ENCODE measurements at regions not wholly inside any gene's neighbourhood (a gene's known extent, or its start where the extent isn't known, plus 50 kb on each side); places are given as distances from the start of the nearest gene placed in this dataset.

- TF ChIP-seq ELK1 (IDR thresholded peaks at IDR 0.05; ENCODE audit: borderline replicate concordance, low read depth, low read length), result no peak
Observed at GRCh38 chr6:17212546-17213371, 68.4 kb upstream of the RBM24 start (continued).

GRCh38 chr6:17214106-17214505, 67.1 kb upstream of the RBM24 start:
- Histone ChIP-seq H3K4me3 (ENCODE audit: insufficient read depth, low read depth, low read length) (no peak overlapping the region), H4K20me1 (ENCODE audit: insufficient read depth, low read length) (no peaks in the 10 kb centered on the region), H3K79me1 (ENCODE audit: low read depth in 1 of 2, low read length in 2 of 2) (no peaks in the 10 kb centered on the region), H3K27ac (ENCODE audit: insufficient read depth, low read length) (no peak overlapping the region), H2BK120ac (ENCODE audit: low read depth, low read length) (no peak overlapping the region), H3K36me3 (ENCODE audit: control insufficient read depth, insufficient read depth, low read length) (no peaks in the 10 kb centered on the region), H3K56ac (ENCODE audit: extremely low read depth, insufficient read depth, low read length) (no peak overlapping the region), H3K23ac (ENCODE audit: low read depth, low read length) (no peak overlapping the region), H4K5ac (ENCODE audit: low read depth, low read length) (no peak overlapping the region), H4K8ac (ENCODE audit: low read depth in 2 of 2, low read length in 2 of 2) (no peak overlapping the region), H3K27me3 (ENCODE audit: control insufficient read depth, insufficient read depth, low read length) (no peaks in the 10 kb centered on the region; the same call in 1 of the 2 replicates), H2AK9ac (replicated peaks; ENCODE audit: low read depth, low read length, poor library complexity) (no peak overlapping the region), H3K14ac (replicated peaks; ENCODE audit: low read depth, low read length) (no peak overlapping the region), H4K91ac (ENCODE audit: insufficient read depth, low read depth, low read length) (no peak overlapping the region), H2BK20ac (ENCODE audit: low read depth, low read length) (no peak overlapping the region), H2AK5ac (ENCODE audit: low read depth, low read length) (no peak overlapping the region), H3K9me1 (ENCODE audit: insufficient read depth, low read length) (no peaks in the 10 kb centered on the region), H3K9ac (ENCODE audit: low read depth, low read length) (no peak overlapping the region), H2AFZ (replicated peaks; ENCODE audit: low read length, poor library complexity) (no peak overlapping the region), H2BK15ac (ENCODE audit: low read depth, low read length) (no peak overlapping the region), H3K9me3 (ENCODE audit: control insufficient read depth, insufficient read depth, low read length) (no peaks in the 10 kb centered on the region; the same call in 1 of the 2 replicates), H3K18ac (ENCODE audit: low read depth, low read length) (no peak overlapping the region), H3K4ac (ENCODE audit: low read depth, low read length) (no peak overlapping the region), H3K4me1 (ENCODE audit: control insufficient read depth, insufficient read depth, low read length) (peaks cover 4% of the 10 kb centered on the region; the same call in 1 of the 2 replicates), H2BK5ac (ENCODE audit: low read depth, low read length, poor library complexity, severe bottlenecking) (no peak overlapping the region), H3K4me2 (ENCODE audit: low read depth, low read length) (no peak overlapping the region)
- 90% methylated on average over 2 of the region's 9 CpGs; no CpG with 5 or more reads in 1 of the 2 experiments for WGBS, 2 experiments (ENCODE audit: extremely low coverage in 2 of 2, insufficient read length in 1 of 2)
- no peak for ATAC-seq (ENCODE audit: low read depth)
- BruUV-seq (replicated peaks), result no TSS peak
- no peak for DNase-seq
- CTCF ChIA-PET, result interaction anchor here (0.6 kb wide), 1 partner anchor 18 kb away, joined by 4 read pairs; no protein-coding TSS in a partner anchor
- POLR2A ChIA-PET (ENCODE audit: unreplicated experiment), result no interaction called here
- in situ Hi-C loops (cut with MboI; ENCODE audit: low sequenced_read_pairs) (no loop called here), intact Hi-C loops (cut with micrococcal nuclease) (no loop called here), dilution Hi-C loops (cut with HindIII; ENCODE audit: low sequenced_read_pairs, unreplicated experiment) (no loop called here)
- no peak for TF ChIP-seq RAD21 (IDR thresholded peaks at IDR 0.05; ENCODE audit: low read length)
- TF ChIP-seq CTCF (conservative IDR thresholded peaks at IDR 0.05; ENCODE audit: low read depth, low read length), result no peak
- TF ChIP-seq CEBPB (IDR thresholded peaks at IDR 0.05; ENCODE audit: low read depth, low read length), result no peak
- no peak for TF ChIP-seq MXI1 (IDR thresholded peaks at IDR 0.05; ENCODE audit: borderline replicate concordance, low read depth, low read length)
- TF ChIP-seq RCOR1 (IDR thresholded peaks at IDR 0.05; ENCODE audit: insufficient replicate concordance, low read length), result no peak
- no peak for TF ChIP-seq POLR2A (IDR thresholded peaks at IDR 0.05; ENCODE audit: low read depth, low read length)
- TF ChIP-seq RFX5 (IDR thresholded peaks at IDR 0.05; ENCODE audit: low read depth, low read length), result no peak
- TF ChIP-seq BHLHE40 (IDR thresholded peaks at IDR 0.05; ENCODE audit: low read depth, low read length), result no peak
- TF ChIP-seq MAZ (IDR thresholded peaks at IDR 0.05; ENCODE audit: borderline replicate concordance, low read depth, low read length), result no peak
- no peak for TF ChIP-seq FOS (IDR thresholded peaks at IDR 0.05; ENCODE audit: low read depth, low read length)
- TF ChIP-seq CHD1 (IDR thresholded peaks at IDR 0.05; ENCODE audit: low read depth, low read length), result no peak
- no peak for TF ChIP-seq ELK1 (IDR thresholded peaks at IDR 0.05; ENCODE audit: borderline replicate concordance, low read depth, low read length)
